Bronchial epithelial cell (primary cell): ENCODE measurements at regions not wholly inside any gene's neighbourhood (a gene's known extent, or its start where the extent isn't known, plus 50 kb on each side); places are given as distances from the start of the nearest gene placed in this dataset.

Source experiments
- DNase-seq: peaks from one replicate; pipeline ENCODE4 v3.0.0-alpha.2; 2010; ENCODE audit warnings: low read depth
- FAIRE-seq: peaks from 2 replicates; lab custom pipeline; 2011; peaks lifted over from hg19 to GRCh38; lab: Jason Lieb, UNC
- H3K27me3 ChIP-seq: 2 replicates; pipeline ENCODE4 v1.5.1; 2011; ENCODE audit warnings: low read length; ENCODE audit not compliant: control insufficient read depth, insufficient read depth
- H3K36me3 ChIP-seq: 2 replicates; pipeline ENCODE4 v1.5.1; 2011; ENCODE audit warnings: low read length; ENCODE audit not compliant: control insufficient read depth, insufficient read depth
- H3K4me3 ChIP-seq: 2 replicates; pipeline ENCODE4 v1.5.1; 2011; ENCODE audit warnings: mild to moderate bottlenecking, low read depth, low read length, control low read depth
- TF ChIP-seq, protein P1 (sequence below): IDR thresholded peaks from 2 replicates; pipeline ENCODE4 v1.5.1; 2011; ENCODE audit warnings: mild to moderate bottlenecking, moderate library complexity, low read length, control low read depth, inconsistent platforms; ENCODE audit not compliant: insufficient read depth, severe bottlenecking

DNA sequence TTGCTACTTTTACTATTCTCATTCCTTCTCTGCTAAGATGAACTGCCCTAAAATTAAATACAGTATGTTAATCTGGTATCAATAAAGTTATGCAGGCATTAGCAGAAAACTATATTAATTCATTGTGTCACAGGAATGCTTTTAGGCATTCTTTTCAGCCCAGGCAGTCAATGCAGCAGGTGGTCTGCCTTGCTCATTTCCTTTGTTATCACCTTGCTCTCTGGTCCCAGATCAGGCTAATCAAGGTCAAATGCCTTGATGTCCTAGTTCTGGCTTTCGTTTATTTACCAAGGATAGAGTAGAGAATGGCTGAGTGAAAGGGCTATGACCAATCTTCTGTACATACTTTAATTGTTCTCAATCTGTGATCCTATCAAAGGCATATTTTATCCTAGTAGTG, 1023.6 kb downstream of the TMEM182 start:
- H3K4me3 ChIP-seq = no peak overlapping the region
- no peaks in the 10 kb centered on the region for H3K36me3 ChIP-seq
- TF ChIP-seq, protein P1, sequence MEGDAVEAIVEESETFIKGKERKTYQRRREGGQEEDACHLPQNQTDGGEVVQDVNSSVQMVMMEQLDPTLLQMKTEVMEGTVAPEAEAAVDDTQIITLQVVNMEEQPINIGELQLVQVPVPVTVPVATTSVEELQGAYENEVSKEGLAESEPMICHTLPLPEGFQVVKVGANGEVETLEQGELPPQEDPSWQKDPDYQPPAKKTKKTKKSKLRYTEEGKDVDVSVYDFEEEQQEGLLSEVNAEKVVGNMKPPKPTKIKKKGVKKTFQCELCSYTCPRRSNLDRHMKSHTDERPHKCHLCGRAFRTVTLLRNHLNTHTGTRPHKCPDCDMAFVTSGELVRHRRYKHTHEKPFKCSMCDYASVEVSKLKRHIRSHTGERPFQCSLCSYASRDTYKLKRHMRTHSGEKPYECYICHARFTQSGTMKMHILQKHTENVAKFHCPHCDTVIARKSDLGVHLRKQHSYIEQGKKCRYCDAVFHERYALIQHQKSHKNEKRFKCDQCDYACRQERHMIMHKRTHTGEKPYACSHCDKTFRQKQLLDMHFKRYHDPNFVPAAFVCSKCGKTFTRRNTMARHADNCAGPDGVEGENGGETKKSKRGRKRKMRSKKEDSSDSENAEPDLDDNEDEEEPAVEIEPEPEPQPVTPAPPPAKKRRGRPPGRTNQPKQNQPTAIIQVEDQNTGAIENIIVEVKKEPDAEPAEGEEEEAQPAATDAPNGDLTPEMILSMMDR = no peak
- no peak for DNase-seq
- no peaks in the 10 kb centered on the region for H3K27me3 ChIP-seq
- FAIRE-seq = no peak

GRCh38 chr2:103785956-103786355, 1024.1 kb downstream of the TMEM182 start:
- DNase-seq (no peak), FAIRE-seq (no peak)
- TF ChIP-seq, protein P1 = no peak

DNA sequence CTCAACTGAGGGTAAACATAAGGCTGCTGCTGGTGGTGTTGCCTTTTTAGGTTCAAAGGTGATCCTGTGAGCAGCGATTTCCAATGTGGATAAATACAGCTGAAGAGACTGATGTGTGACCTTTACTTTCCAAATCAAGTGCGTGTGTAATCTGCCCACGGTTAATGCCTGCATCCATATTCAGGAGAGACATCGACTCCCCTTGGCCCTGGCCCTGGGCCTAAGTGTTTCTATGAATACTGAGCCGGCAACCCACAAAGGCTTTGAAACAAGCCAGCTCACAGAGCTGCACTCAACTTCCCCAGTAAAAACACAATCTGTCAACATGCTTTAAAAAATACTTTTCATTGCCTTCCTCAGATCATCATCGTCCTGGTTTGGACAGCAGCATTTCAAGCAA, 1026.6 kb downstream of the TMEM182 start:
- no peak for FAIRE-seq

More at GRCh38 chr2:103785956-103786355, 1024.1 kb downstream of the TMEM182 start:
- H3K27me3 ChIP-seq = no peaks in the 10 kb centered on the region
- no peak overlapping the region for H3K4me3 ChIP-seq
- no peaks in the 10 kb centered on the region for H3K36me3 ChIP-seq

GRCh38 chr2:103788951-103789350, 1027.1 kb downstream of the TMEM182 start:
- DNase-seq (no peak), FAIRE-seq (no peak)
- no peaks in the 10 kb centered on the region for H3K36me3 ChIP-seq
- no peaks in the 10 kb centered on the region for H3K27me3 ChIP-seq
- TF ChIP-seq, protein P1 = no peak
- H3K4me3 ChIP-seq = no peak overlapping the region

More for the DNA sequence above, 1026.6 kb downstream of the TMEM182 start:
- Histone ChIP-seq H3K4me3 (no peak overlapping the region), H3K36me3 (no peaks in the 10 kb centered on the region), H3K27me3 (no peaks in the 10 kb centered on the region)
- DNase-seq = no peak
- TF ChIP-seq, protein P1 = no peak

GRCh38 chr2:103789381-103790095, 1027.7 kb downstream of the TMEM182 start:
- FAIRE-seq (no peak), DNase-seq (peak; percentile 48)
- Histone ChIP-seq H3K4me3 (no peak overlapping the region), H3K27me3 (no peaks in the 10 kb centered on the region), H3K36me3 (no peaks in the 10 kb centered on the region)
- TF ChIP-seq, protein P1 = no peak

DNA sequence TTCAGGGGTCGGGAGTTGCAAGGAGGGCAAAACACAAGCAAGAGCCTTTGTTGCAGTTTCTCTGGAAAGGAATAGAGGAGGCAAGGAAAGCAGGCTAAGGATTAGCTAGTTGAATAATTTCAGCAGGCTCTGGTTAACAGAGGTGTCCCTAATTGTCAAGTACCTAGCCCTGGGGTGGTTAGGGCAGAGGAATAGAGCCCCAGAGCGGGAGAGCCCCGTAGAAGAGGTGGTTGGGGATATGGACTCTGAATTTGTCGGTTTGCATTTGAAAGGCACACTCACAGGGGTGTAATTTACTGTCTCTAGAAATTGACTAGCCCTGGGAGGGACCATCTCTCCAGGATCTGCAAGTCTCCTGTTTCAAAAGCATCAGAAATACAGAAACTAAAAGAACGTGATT, 1030.2 kb downstream of the TMEM182 start:
- FAIRE-seq = no peak
- TF ChIP-seq, protein P1 = no peak

More for the DNA sequence above, 1030.2 kb downstream of the TMEM182 start:
- Histone ChIP-seq H3K36me3 (no peaks in the 10 kb centered on the region), H3K27me3 (no peaks in the 10 kb centered on the region), H3K4me3 (no peak overlapping the region)
- DNase-seq = no peak
